HUES6 (cell line): ENCODE measurements at regions not wholly inside any gene's neighbourhood (a gene's known extent, or its start where the extent isn't known, plus 50 kb on each side); places are given as distances from the start of the nearest gene placed in this dataset.
"Not testable (repeated sequence)": the region's sequence is repeated elsewhere in the genome, so short reads cannot be mapped to it uniquely, and the experiment has no call there.

ENCODE experiments used
- H3K27ac ChIP-seq: 2 replicates; pipeline ENCODE4 v1.7.0; 2013; ENCODE audit warnings: low read depth, mild to moderate bottlenecking, low read length, inconsistent platforms
- H3K27me3 ChIP-seq: 2 replicates; pipeline ENCODE4 v1.6.1; 2013; ENCODE audit warnings: low read length; ENCODE audit not compliant: control insufficient read depth, insufficient read depth
- H3K36me3 ChIP-seq: 2 replicates; pipeline ENCODE4 v1.6.1; 2013; ENCODE audit warnings: low read length; ENCODE audit not compliant: control insufficient read depth, insufficient read depth
- H3K4me1 ChIP-seq: 2 replicates; pipeline ENCODE4 v1.6.1; 2013; ENCODE audit warnings: low read length; ENCODE audit not compliant: control insufficient read depth, insufficient read depth
- H3K4me3 ChIP-seq: 2 replicates; pipeline ENCODE4 v1.5.1; 2013; ENCODE audit warnings: low read depth, low read length
- H3K9ac ChIP-seq: one replicate; pipeline ENCODE4 v1.6.1; 2013; ENCODE audit warnings: mild to moderate bottlenecking, low read length
- H3K9me3 ChIP-seq: 2 replicates; pipeline ENCODE4 v1.6.1; 2013; ENCODE audit warnings: low read depth, low read length; ENCODE audit not compliant: control insufficient read depth, insufficient read depth

- H3K27me3 ChIP-seq: no peaks in the 10 kb centered on the region
- no peaks in the 10 kb centered on the region for H3K36me3 ChIP-seq
- H3K9ac ChIP-seq: no peak overlapping the region
- H3K27ac ChIP-seq: no peak overlapping the region
- no peaks in the 10 kb centered on the region for H3K9me3 ChIP-seq
- H3K4me3 ChIP-seq: no peak overlapping the region
- no peaks in the 10 kb centered on the region for H3K4me1 ChIP-seq
Measured at GRCh38 chr3:159045279-159045885, 243.5 kb downstream of the MFSD1 start.

GRCh38 chr3:159047361-159047760 is 245.5 kb downstream of the MFSD1 start:
- Histone ChIP-seq H3K4me1 (no peaks in the 10 kb centered on the region), H3K4me3 (no peak overlapping the region), H3K27ac (no peak overlapping the region), H3K36me3 (no peaks in the 10 kb centered on the region), H3K27me3 (no peaks in the 10 kb centered on the region), H3K9ac (no peak overlapping the region), H3K9me3 (no peaks in the 10 kb centered on the region)

GRCh38 chr3:159052494-159052893 is 250.6 kb downstream of the MFSD1 start:
- H3K27ac ChIP-seq, H3K27me3 ChIP-seq, H3K9me3 ChIP-seq, H3K4me3 ChIP-seq, H3K36me3 ChIP-seq, H3K9ac ChIP-seq, H3K4me1 ChIP-seq: not testable (repeated sequence)

- no peak overlapping the region for H3K27ac ChIP-seq
Measured at GRCh38 chr3:159057621-159058020, 255.8 kb downstream of the MFSD1 start.

GRCh38 chr3:159058859-159059258 is 257.0 kb downstream of the MFSD1 start:
- H3K9me3 ChIP-seq: no peaks in the 10 kb centered on the region
- no peak overlapping the region for H3K9ac ChIP-seq
- H3K36me3 ChIP-seq: no peaks in the 10 kb centered on the region
- H3K27ac ChIP-seq: no peak overlapping the region
- no peak overlapping the region for H3K4me3 ChIP-seq
- no peaks in the 10 kb centered on the region; the same call in 1 of the 2 replicates for H3K4me1 ChIP-seq
- no peaks in the 10 kb centered on the region for H3K27me3 ChIP-seq

More at GRCh38 chr3:159057621-159058020, 255.8 kb downstream of the MFSD1 start:
- no peaks in the 10 kb centered on the region; the same call in 1 of the 2 replicates for H3K4me1 ChIP-seq
- no peak overlapping the region for H3K4me3 ChIP-seq
- no peaks in the 10 kb centered on the region for H3K36me3 ChIP-seq
- no peak overlapping the region for H3K9ac ChIP-seq
- H3K9me3 ChIP-seq: no peaks in the 10 kb centered on the region
- H3K27me3 ChIP-seq: no peaks in the 10 kb centered on the region

GRCh38 chr3:159059395-159059794 is 257.5 kb downstream of the MFSD1 start:
- Histone ChIP-seq H3K9me3 (no peaks in the 10 kb centered on the region), H3K36me3 (no peaks in the 10 kb centered on the region), H3K27me3 (no peaks in the 10 kb centered on the region), H3K4me1 (no peaks in the 10 kb centered on the region; the same call in 1 of the 2 replicates), H3K9ac (no peak overlapping the region), H3K27ac (no peak overlapping the region), H3K4me3 (no peak overlapping the region)

GRCh38 chr3:159062734-159063410 is 261.0 kb downstream of the MFSD1 start:
- no peaks in the 10 kb centered on the region; the same call in 1 of the 2 replicates for H3K4me1 ChIP-seq

GRCh38 chr3:159069091-159069490 is 267.2 kb downstream of the MFSD1 start, which contains the start of gene IQCJ:
IQCJ (plus strand) TSS chr3:159069319.
- H3K9ac ChIP-seq: no peak within 1 kb of the TSS
- no peak within 1 kb of the TSS for H3K27ac ChIP-seq
- no peaks in the 10 kb centered on the region for H3K4me1 ChIP-seq
- H3K9me3 ChIP-seq: no peaks in the 10 kb centered on the region
- H3K36me3 ChIP-seq: no peaks in the 10 kb centered on the region
- H3K4me3 ChIP-seq: no peak within 1 kb of the TSS
- no peaks in the 10 kb centered on the region for H3K27me3 ChIP-seq

More at GRCh38 chr3:159062734-159063410, 261.0 kb downstream of the MFSD1 start:
- Histone ChIP-seq H3K36me3 (no peaks in the 10 kb centered on the region), H3K27ac (no peak overlapping the region), H3K9ac (no peak overlapping the region), H3K9me3 (no peaks in the 10 kb centered on the region), H3K27me3 (no peaks in the 10 kb centered on the region), H3K4me3 (no peak overlapping the region)

GRCh38 chr3:159069866-159070425 is 268.1 kb downstream of the MFSD1 start:
- Histone ChIP-seq H3K9me3 (no peaks in the 10 kb centered on the region), H3K4me3 (no peak overlapping the region), H3K27ac (no peak overlapping the region), H3K9ac (no peak overlapping the region), H3K27me3 (no peaks in the 10 kb centered on the region), H3K36me3 (no peaks in the 10 kb centered on the region), H3K4me1 (no peaks in the 10 kb centered on the region)

- Histone ChIP-seq H3K27ac (no peak overlapping the region), H3K4me3 (no peak overlapping the region), H3K27me3 (no peaks in the 10 kb centered on the region), H3K9ac (no peak overlapping the region), H3K36me3 (no peaks in the 10 kb centered on the region), H3K9me3 (no peaks in the 10 kb centered on the region), H3K4me1 (no peaks in the 10 kb centered on the region)
Measured at GRCh38 chr3:159074756-159075701, 273.2 kb downstream of the MFSD1 start.
